Neural progenitor cell (in vitro differentiated cells): ENCODE measurements at regions not wholly inside any gene's neighbourhood (a gene's known extent, or its start where the extent isn't known, plus 50 kb on each side); places are given as distances from the start of the nearest gene placed in this dataset.
A peak's percentile ranks its signal among the peaks of the same experiment; 100 is the strongest.

Experiments
- DNase-seq: peaks from one replicate; pipeline ENCODE4 v3.0.0-alpha.2; 2016; ENCODE audit warnings: low spot score
- H2AFZ ChIP-seq: fragments of 200-600 bp; sonication (generic); replicated peaks from 2 replicates; pipeline ENCODE4 v1.6.1; 2016; ENCODE audit warnings: antibody characterized with exemption
- H3F3A ChIP-seq: fragments of 200-600 bp; sonication (generic); 2 replicates; pipeline ENCODE4 v1.6.1; 2016; ENCODE audit warnings: antibody characterized with exemption, low read depth
- H3K27ac ChIP-seq: fragments of 200-600 bp; sonication (generic); 2 replicates; pipeline ENCODE4 v1.5.1; 2016; ENCODE audit warnings: mild to moderate bottlenecking
- H3K27me3 ChIP-seq: fragments of 200-600 bp; sonication (generic); 2 replicates; pipeline ENCODE4 v1.6.1; 2016; ENCODE audit warnings: mild to moderate bottlenecking, moderate library complexity
- H3K36me3 ChIP-seq: fragments of 200-600 bp; sonication (generic); 2 replicates; pipeline ENCODE4 v1.5.1; 2016
- H3K4me1 ChIP-seq: fragments of 200-600 bp; sonication (generic); 2 replicates; pipeline ENCODE4 v1.6.1; 2016; ENCODE audit warnings: mixed run types
- H3K4me2 ChIP-seq: fragments of 200-600 bp; sonication (generic); 2 replicates; pipeline ENCODE4 v1.6.1; 2016
- H3K4me3 ChIP-seq: fragments of 200-600 bp; sonication (generic); 2 replicates; pipeline ENCODE4 v1.5.1; 2016
- H3K79me2 ChIP-seq: fragments of 200-600 bp; sonication (generic); 2 replicates; pipeline ENCODE4 v1.6.1; 2016; ENCODE audit warnings: low read depth
- H3K9ac ChIP-seq: fragments of 200-600 bp; sonication (generic); 2 replicates; pipeline ENCODE4 v1.6.1; 2016
- H3K9me3 ChIP-seq: fragments of 200-600 bp; sonication (generic); 2 replicates; pipeline ENCODE4 v1.5.1; 2016; ENCODE audit warnings: low read depth
- H4K20me1 ChIP-seq: fragments of 200-600 bp; sonication (generic); 2 replicates; pipeline ENCODE4 v1.6.1; 2016; ENCODE audit warnings: low read depth
- H3K27ac Mint-ChIP-seq: 3 replicates; pipeline ENCODE4 v1.8.0; 2021; ENCODE audit warnings: mixed read lengths
- H3K27me3 Mint-ChIP-seq: 2 replicates; pipeline ENCODE4 v1.8.0; 2022; ENCODE audit warnings: low read depth, mild to moderate bottlenecking, inconsistent platforms, moderate library complexity, mixed read lengths; ENCODE audit not compliant: insufficient read depth
- H3K36me3 Mint-ChIP-seq: 3 replicates; pipeline ENCODE4 v1.8.0; 2021; ENCODE audit warnings: mixed read lengths
- H3K4me1 Mint-ChIP-seq: 3 replicates; pipeline ENCODE4 v1.8.0; 2021; ENCODE audit warnings: mixed read lengths
- H3K4me3 Mint-ChIP-seq: 3 replicates; pipeline ENCODE4 v1.8.0; 2021; ENCODE audit warnings: mild to moderate bottlenecking, moderate library complexity, mixed read lengths
- H3K9me3 Mint-ChIP-seq: 3 replicates; pipeline ENCODE4 v1.8.0; 2020; ENCODE audit warnings: mixed read lengths
- EZH2 ChIP-seq: fragments of 200-600 bp; sonication (generic); IDR thresholded peaks from 2 replicates; pipeline ENCODE4 v1.6.1; 2017; ENCODE audit warnings: antibody characterized with exemption, mild to moderate bottlenecking, moderate library complexity
- EZH2phosphoT487 ChIP-seq: fragments of 200-600 bp; sonication (generic); IDR thresholded peaks from 2 replicates; pipeline ENCODE4 v1.6.1; 2017; ENCODE audit warnings: antibody characterized with exemption
- TF ChIP-seq, protein P1 (sequence below): fragments of 200-600 bp; sonication (generic); IDR thresholded peaks from 2 replicates; pipeline ENCODE4 v1.5.1; 2017; ENCODE audit warnings: antibody characterized with exemption, mild to moderate bottlenecking

DNA sequence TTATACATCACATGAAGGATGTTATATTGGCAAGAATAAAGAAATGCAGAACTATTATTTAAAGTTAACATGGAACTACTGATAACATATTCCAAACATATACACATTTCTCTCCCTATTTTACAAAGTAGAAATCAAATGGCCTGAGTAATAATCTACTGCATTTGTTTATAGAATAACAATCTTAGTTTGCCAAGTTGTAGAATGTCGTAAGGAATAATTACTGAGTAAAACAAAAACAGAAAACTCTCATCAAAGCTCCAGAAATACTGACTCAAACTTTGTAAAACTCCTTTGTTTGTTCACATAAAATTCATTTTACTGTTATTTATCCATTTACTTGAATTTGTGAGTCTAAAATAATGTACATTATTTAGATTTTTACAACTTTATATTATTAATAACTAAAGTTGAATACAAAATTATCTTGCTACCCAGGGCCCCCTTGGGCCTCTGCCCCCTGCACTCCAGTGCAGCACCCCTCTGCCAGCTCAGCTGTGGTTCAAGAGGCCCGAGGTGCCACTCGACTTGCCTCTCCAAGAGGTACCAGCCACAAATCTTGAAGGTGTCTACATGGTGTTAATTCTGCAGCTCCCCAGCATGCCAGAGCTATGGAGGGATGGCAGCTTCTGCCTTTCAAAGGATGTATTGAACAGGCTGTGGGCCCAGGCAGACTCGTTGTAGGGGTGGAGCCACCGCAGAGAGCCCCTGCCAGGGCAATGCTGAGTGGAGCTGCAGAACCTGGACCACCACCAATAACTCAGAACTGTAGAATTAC is 2819.7 kb downstream of the PCDH9 start:
- Histone ChIP-seq H3K4me2 (no peak overlapping the region), H2AFZ (no peak overlapping the region), H4K20me1 (no peaks in the 10 kb centered on the region), H3K9ac (no peak overlapping the region), H3K27me3 (no peaks in the 10 kb centered on the region), H3K9me3 (no peaks in the 10 kb centered on the region), H3K4me3 (no peak overlapping the region), H3F3A (no peaks in the 10 kb centered on the region), H3K36me3 (no peaks in the 10 kb centered on the region), H3K4me1 (no peaks in the 10 kb centered on the region), H3K79me2 (no peaks in the 10 kb centered on the region), H3K27ac (no peak overlapping the region)
- DNase-seq: no peak
- H3K27me3 Mint-ChIP-seq: no peaks in the 10 kb centered on the region
- H3K36me3 Mint-ChIP-seq: no peaks in the 10 kb centered on the region
- no peak overlapping the region for H3K4me3 Mint-ChIP-seq
- TF ChIP-seq EZH2phosphoT487: no peak
- TF ChIP-seq EZH2: no peak
- TF ChIP-seq, protein P1, sequence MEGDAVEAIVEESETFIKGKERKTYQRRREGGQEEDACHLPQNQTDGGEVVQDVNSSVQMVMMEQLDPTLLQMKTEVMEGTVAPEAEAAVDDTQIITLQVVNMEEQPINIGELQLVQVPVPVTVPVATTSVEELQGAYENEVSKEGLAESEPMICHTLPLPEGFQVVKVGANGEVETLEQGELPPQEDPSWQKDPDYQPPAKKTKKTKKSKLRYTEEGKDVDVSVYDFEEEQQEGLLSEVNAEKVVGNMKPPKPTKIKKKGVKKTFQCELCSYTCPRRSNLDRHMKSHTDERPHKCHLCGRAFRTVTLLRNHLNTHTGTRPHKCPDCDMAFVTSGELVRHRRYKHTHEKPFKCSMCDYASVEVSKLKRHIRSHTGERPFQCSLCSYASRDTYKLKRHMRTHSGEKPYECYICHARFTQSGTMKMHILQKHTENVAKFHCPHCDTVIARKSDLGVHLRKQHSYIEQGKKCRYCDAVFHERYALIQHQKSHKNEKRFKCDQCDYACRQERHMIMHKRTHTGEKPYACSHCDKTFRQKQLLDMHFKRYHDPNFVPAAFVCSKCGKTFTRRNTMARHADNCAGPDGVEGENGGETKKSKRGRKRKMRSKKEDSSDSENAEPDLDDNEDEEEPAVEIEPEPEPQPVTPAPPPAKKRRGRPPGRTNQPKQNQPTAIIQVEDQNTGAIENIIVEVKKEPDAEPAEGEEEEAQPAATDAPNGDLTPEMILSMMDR: no peak
- H3K4me1 Mint-ChIP-seq: no peaks in the 10 kb centered on the region
- H3K27ac Mint-ChIP-seq: no peak overlapping the region
- H3K9me3 Mint-ChIP-seq: no peaks in the 10 kb centered on the region

DNA sequence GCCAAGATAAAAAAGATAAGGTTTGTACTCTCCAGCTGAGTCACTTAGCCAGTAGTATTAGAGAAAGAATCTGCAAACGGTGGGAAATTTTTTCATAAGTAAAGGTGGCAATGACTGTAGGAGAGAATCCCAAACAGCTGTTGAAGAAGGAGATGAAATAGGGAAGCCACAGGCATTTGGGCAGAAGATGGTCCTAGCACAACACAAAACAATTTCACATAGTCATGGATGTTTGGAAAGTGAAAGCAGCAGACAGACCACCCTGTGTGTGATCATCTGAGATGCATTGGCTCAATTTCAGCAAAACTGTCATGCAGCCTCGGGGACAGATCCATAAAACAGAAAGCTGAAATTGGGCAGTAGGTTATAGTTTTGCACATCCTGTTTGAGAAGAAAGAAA is 2832.4 kb downstream of the PCDH9 start:
- H3K4me1 Mint-ChIP-seq: peaks cover 2% of the 10 kb centered on the region
- Histone ChIP-seq H3K9me3 (no peaks in the 10 kb centered on the region), H4K20me1 (no peaks in the 10 kb centered on the region), H3K9ac (no peak overlapping the region), H3K27ac (no peak overlapping the region), H3K79me2 (no peaks in the 10 kb centered on the region), H2AFZ (no peak overlapping the region), H3K4me1 (no peaks in the 10 kb centered on the region), H3K27me3 (no peaks in the 10 kb centered on the region), H3K4me3 (no peak overlapping the region), H3F3A (no peaks in the 10 kb centered on the region), H3K4me2 (no peak overlapping the region), H3K36me3 (no peaks in the 10 kb centered on the region)
- no peaks in the 10 kb centered on the region for H3K9me3 Mint-ChIP-seq
- H3K27ac Mint-ChIP-seq: no peak overlapping the region
- no peak for DNase-seq
- H3K27me3 Mint-ChIP-seq: no peaks in the 10 kb centered on the region
- H3K36me3 Mint-ChIP-seq: no peaks in the 10 kb centered on the region
- TF ChIP-seq, protein P1: no peak
- no peak for TF ChIP-seq EZH2
- no peak for TF ChIP-seq EZH2phosphoT487
- no peak overlapping the region for H3K4me3 Mint-ChIP-seq

DNA sequence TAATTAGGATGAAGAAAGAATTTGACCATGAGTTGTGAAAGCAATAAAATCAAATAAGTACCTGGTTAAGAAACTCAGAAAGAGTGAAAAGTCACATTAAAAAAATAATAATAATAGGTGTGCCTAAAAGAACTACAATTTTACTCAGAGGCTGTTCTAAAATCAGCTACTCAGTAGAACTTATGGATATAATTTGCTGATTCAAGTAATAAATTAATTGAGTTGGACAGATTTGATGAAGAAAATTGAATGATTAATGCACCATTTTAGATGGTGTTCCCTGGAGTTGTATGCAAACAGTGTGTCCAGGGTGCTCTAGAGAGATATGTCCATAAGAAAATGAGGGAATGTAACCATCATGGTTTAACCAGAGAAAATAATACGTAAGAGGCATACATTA is 2852.5 kb downstream of the PCDH9 start:
- Histone ChIP-seq H3K79me2 (no peaks in the 10 kb centered on the region), H3K36me3 (no peaks in the 10 kb centered on the region), H3K27me3 (no peaks in the 10 kb centered on the region), H2AFZ (peak overlapping the region; percentile 39), H3K4me2 (no peak overlapping the region), H3K27ac (no peak overlapping the region), H4K20me1 (no peaks in the 10 kb centered on the region), H3K4me3 (no peak overlapping the region), H3K9ac (no peak overlapping the region), H3K4me1 (no peaks in the 10 kb centered on the region), H3K9me3 (no peaks in the 10 kb centered on the region), H3F3A (no peaks in the 10 kb centered on the region)
- peaks cover 7% of the 10 kb centered on the region for H3K9me3 Mint-ChIP-seq
- H3K36me3 Mint-ChIP-seq: peaks cover 5% of the 10 kb centered on the region
- H3K4me1 Mint-ChIP-seq: no peaks in the 10 kb centered on the region
- no peak for DNase-seq
- no peak for TF ChIP-seq EZH2
- no peak overlapping the region for H3K27ac Mint-ChIP-seq
- H3K27me3 Mint-ChIP-seq: peaks cover 5% of the 10 kb centered on the region
- H3K4me3 Mint-ChIP-seq: no peak overlapping the region

DNA sequence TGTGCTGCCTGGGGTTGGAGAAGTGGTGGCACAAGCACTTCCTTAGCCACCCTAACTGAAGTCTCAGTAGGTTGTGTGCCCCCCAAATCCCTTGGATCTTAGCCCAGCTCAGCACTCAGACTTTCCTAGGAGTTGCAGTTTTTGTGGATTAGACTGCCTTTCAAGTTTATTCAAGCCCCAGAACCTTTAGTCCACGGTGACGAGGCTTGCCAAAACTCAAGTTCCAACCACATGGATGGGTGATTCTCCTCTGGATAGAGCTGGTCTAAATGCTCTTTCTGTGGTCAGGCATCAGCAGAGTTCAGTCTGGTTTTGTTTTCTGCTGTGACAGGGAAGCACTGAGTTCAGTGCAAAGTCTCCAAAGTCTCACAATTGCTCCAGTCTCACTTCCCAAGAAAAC is 2858.7 kb downstream of the PCDH9 start:
- Histone ChIP-seq H3K4me2 (no peak overlapping the region), H3K9ac (no peak overlapping the region), H3K79me2 (no peaks in the 10 kb centered on the region), H3K9me3 (no peaks in the 10 kb centered on the region), H2AFZ (no peak overlapping the region), H3K4me3 (no peak overlapping the region), H3K27ac (no peak overlapping the region), H3F3A (no peaks in the 10 kb centered on the region), H4K20me1 (no peaks in the 10 kb centered on the region), H3K27me3 (no peaks in the 10 kb centered on the region), H3K4me1 (no peaks in the 10 kb centered on the region), H3K36me3 (no peaks in the 10 kb centered on the region)
- H3K27me3 Mint-ChIP-seq: peaks cover 4% of the 10 kb centered on the region
- H3K36me3 Mint-ChIP-seq: peaks cover 5% of the 10 kb centered on the region
- DNase-seq: no peak
- peaks cover 17% of the 10 kb centered on the region for H3K9me3 Mint-ChIP-seq
- no peak overlapping the region for H3K4me3 Mint-ChIP-seq
- no peak overlapping the region for H3K27ac Mint-ChIP-seq
- H3K4me1 Mint-ChIP-seq: no peaks in the 10 kb centered on the region
- TF ChIP-seq, protein P1: no peak
- TF ChIP-seq EZH2phosphoT487: no peak
- no peak for TF ChIP-seq EZH2
